ENCODE measurements at regions not wholly inside any gene's neighbourhood (a gene's known extent, or its start where the extent isn't known, plus 50 kb on each side); places are given as distances from the start of the nearest gene placed in this dataset.

GRCh38 chr10:123463181-123463580 lies 203.0 kb upstream of the GPR26 start:
- TF ChIP-seq CTCF (IDR thresholded peaks at IDR 0.05; ENCODE audit: control insufficient read depth, insufficient read depth, low read depth, low read length, missing control alignments), result no peak
- DNase-seq (ENCODE audit: low read depth), result no peak
- H3K4me3 ChIP-seq (ENCODE audit: control insufficient read depth, low read depth, low read length), result no peak overlapping the region

- no peak for DNase-seq (ENCODE audit: low read depth)
- TF ChIP-seq CTCF (IDR thresholded peaks at IDR 0.05; ENCODE audit: control insufficient read depth, insufficient read depth, low read depth, low read length, missing control alignments), result no peak
- no peak overlapping the region for H3K4me3 ChIP-seq (ENCODE audit: control insufficient read depth, low read depth, low read length)
These were observed 202.5 kb upstream of the GPR26 start for GRCh38 chr10:123463698-123464097.

GRCh38 chr10:123464430-123465323 lies 201.5 kb upstream of the GPR26 start:
- no peak for TF ChIP-seq CTCF (IDR thresholded peaks at IDR 0.05; ENCODE audit: control insufficient read depth, insufficient read depth, low read depth, low read length, missing control alignments)
- no peak for DNase-seq (ENCODE audit: low read depth)

GRCh38 chr10:123470336-123470921 lies 195.7 kb upstream of the GPR26 start:
- no peak for TF ChIP-seq CTCF (IDR thresholded peaks at IDR 0.05; ENCODE audit: control insufficient read depth, insufficient read depth, low read depth, low read length, missing control alignments)
- no peak overlapping the region for H3K4me3 ChIP-seq (ENCODE audit: control insufficient read depth, low read depth, low read length)
- no peak for DNase-seq (ENCODE audit: low read depth)

More at GRCh38 chr10:123464430-123465323, 201.5 kb upstream of the GPR26 start:
- no peak overlapping the region for H3K4me3 ChIP-seq (ENCODE audit: control insufficient read depth, low read depth, low read length)

GRCh38 chr10:123471811-123472210 lies 194.3 kb upstream of the GPR26 start:
- no peak for DNase-seq (ENCODE audit: low read depth)
- no peak for TF ChIP-seq CTCF (IDR thresholded peaks at IDR 0.05; ENCODE audit: control insufficient read depth, insufficient read depth, low read depth, low read length, missing control alignments)
- no peak overlapping the region for H3K4me3 ChIP-seq (ENCODE audit: control insufficient read depth, low read depth, low read length)

GRCh38 chr10:123472606-123473005 lies 193.5 kb upstream of the GPR26 start:
- no peak for TF ChIP-seq CTCF (IDR thresholded peaks at IDR 0.05; ENCODE audit: control insufficient read depth, insufficient read depth, low read depth, low read length, missing control alignments)
- H3K4me3 ChIP-seq (ENCODE audit: control insufficient read depth, low read depth, low read length), result no peak overlapping the region
- no peak for DNase-seq (ENCODE audit: low read depth)
